Activated naive CD4-positive, alpha-beta T cell treated with anti-CD3 and anti-CD28 coated beads for 36 hours (primary cell): ENCODE measurements at regions not wholly inside any gene's neighbourhood (a gene's known extent, or its start where the extent isn't known, plus 50 kb on each side); places are given as distances from the start of the nearest gene placed in this dataset.

Experiments
- CTCF ChIA-PET: fragments of 350-600 bp; sonication (Branson Sonifier 250); formaldehyde crosslinking; loops from one replicate; lab custom pipeline; 2021; ENCODE audit warnings: antibody characterized with exemption; lab: Charles Lee
- DNase-seq: peaks from one replicate; pipeline ENCODE4 v3.0.0-alpha.2; 2020
- H3K27ac Mint-ChIP-seq: one replicate; pipeline ENCODE4 v1.8.0; 2021; ENCODE audit warnings: mild to moderate bottlenecking, mixed read lengths
- H3K27me3 Mint-ChIP-seq: one replicate; pipeline ENCODE4 v1.8.0; 2021; ENCODE audit warnings: low read depth, mixed read lengths
- H3K36me3 Mint-ChIP-seq: one replicate; pipeline ENCODE4 v1.8.0; 2021; ENCODE audit warnings: low read depth, mixed read lengths
- H3K4me1 Mint-ChIP-seq: one replicate; pipeline ENCODE4 v1.8.0; 2021; ENCODE audit warnings: low read depth, mixed read lengths
- H3K4me3 Mint-ChIP-seq: one replicate; pipeline ENCODE4 v1.8.0; 2021; ENCODE audit warnings: mild to moderate bottlenecking, moderate library complexity, mixed read lengths
- H3K9me3 Mint-ChIP-seq: one replicate; pipeline ENCODE4 v1.8.0; 2021; ENCODE audit warnings: mixed read lengths
- intact Hi-C: fragments of 100-400 bp; cut with micrococcal nuclease; formaldehyde crosslinking; loops from one replicate; pipeline ENCODE4 v1.15.1; 2023

DNA sequence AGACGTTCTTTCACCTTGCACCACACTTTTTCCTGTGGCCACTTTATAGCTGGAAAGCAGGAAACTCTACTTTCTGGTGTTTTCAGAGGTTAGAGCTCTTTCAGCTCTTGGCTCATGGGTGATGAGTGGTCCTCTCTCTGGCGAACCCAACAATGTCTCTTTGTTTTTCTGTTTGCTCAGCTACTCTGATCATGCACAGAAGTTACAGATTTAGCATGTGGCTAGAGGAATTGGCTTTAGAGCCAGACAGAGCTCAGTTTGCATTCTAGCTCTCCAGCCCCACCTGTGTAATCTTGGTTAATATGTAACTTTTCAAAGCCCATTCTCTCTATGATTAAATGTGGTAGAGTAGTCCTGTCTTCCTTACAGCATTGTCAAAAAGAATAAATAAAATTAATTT is 225.2 kb downstream of the HAPSTR1 start:
- intact Hi-C loops, result no loop called here
- Mint-ChIP-seq H3K4me3 (no peak overlapping the region), H3K9me3 (peaks cover 2% of the 10 kb centered on the region), H3K4me1 (no peaks in the 10 kb centered on the region), H3K27ac (no peak overlapping the region), H3K36me3 (no peaks in the 10 kb centered on the region), H3K27me3 (no peaks in the 10 kb centered on the region)
- no peak for DNase-seq
- CTCF ChIA-PET, result no interaction called here

DNA sequence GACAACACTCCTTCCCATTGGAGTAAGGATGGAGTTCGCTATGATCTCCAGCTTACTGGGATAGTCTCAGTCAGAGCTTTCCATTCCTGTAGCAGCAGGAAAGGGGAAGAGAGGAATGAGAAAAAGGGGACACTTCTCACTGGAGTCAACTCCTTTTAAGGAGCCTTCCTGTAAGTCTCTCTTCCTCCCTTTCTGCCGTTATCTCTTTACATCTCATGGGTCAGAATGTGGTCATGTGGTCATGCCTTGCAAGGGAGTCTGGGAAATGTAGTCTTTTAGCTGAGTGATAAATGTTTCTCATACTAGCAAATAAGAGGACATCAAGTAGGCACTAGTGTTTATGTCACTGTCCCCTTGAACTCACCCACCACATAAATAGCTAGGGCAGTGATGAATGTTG is 227.3 kb downstream of the HAPSTR1 start:
- intact Hi-C loops, result no loop called here
- Mint-ChIP-seq H3K27ac (no peak overlapping the region), H3K36me3 (no peaks in the 10 kb centered on the region), H3K4me3 (no peak overlapping the region), H3K4me1 (no peaks in the 10 kb centered on the region), H3K9me3 (no peaks in the 10 kb centered on the region), H3K27me3 (peaks cover 2% of the 10 kb centered on the region)
- CTCF ChIA-PET, result no interaction called here
- no peak for DNase-seq

DNA sequence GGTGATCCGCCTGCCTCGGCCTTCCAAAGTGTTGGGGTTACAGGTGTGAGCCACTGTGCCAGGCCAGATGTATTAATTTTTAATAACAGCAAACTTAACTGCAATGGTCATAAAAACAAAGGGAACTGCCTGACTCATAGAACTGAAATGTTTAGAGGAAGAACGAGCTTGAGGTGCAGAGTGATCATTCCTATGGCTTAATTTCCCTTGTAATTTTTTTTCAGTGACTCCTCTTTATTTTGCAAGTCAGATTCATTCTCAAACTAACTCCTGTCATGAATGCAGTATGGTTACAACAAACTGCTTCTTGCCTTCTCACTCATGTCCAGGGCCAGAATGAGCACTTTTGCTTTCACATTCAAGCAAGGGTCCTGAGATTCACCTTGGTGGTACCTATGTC is 231.3 kb downstream of the HAPSTR1 start:
- CTCF ChIA-PET, result no interaction called here
- Mint-ChIP-seq H3K36me3 (no peaks in the 10 kb centered on the region), H3K9me3 (no peaks in the 10 kb centered on the region), H3K27ac (no peak overlapping the region), H3K4me3 (no peak overlapping the region), H3K4me1 (no peaks in the 10 kb centered on the region), H3K27me3 (peaks cover 4% of the 10 kb centered on the region)
- intact Hi-C loops, result no loop called here
- DNase-seq, result no peak

DNA sequence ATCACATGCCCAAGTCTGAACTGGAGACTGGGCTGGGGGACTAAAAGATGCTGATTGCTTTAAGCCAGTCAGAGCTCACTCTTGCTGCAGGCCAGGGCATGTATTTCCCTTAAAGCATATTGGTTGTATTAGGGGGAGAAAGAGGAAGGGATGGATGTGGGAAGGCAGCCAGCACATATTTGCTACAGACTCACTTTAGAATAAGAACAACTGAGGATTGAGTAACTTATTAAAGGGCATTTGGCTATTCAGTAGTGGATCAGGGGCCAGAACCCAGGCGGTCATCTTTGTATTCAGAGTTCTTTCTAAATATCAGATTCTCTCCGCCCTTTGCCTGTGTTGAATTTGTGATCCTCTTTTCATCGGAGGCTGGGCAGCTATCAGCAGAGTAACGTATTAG is 231.7 kb downstream of the HAPSTR1 start:
- Mint-ChIP-seq H3K27ac (no peak overlapping the region), H3K4me3 (no peak overlapping the region), H3K4me1 (no peaks in the 10 kb centered on the region), H3K9me3 (no peaks in the 10 kb centered on the region), H3K36me3 (no peaks in the 10 kb centered on the region), H3K27me3 (peaks cover 7% of the 10 kb centered on the region)
- CTCF ChIA-PET, result no interaction called here
- DNase-seq, result no peak
- intact Hi-C loops, result no loop called here

DNA sequence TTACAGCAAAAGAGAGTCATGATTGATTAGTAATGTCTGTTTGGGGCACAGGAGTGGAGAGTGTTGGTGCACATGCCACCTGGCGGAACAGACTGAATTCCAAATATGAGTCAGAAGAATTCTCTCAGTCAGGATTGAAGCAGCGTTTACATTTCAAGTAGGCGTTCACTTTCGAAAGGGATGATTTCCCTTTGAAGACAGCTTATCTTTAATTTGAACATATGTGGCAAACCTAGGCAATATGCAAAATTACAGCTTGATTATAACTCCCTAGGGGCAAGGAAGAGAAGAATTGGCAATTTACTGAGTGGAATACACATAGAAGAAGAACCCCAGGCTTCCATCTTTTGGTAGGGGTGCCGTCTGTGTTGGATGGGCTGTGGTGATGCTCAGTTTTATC is 235.8 kb downstream of the HAPSTR1 start:
- H3K36me3 Mint-ChIP-seq, result no peaks in the 10 kb centered on the region
- H3K27ac Mint-ChIP-seq, result no peak overlapping the region
- peaks cover 7% of the 10 kb centered on the region for H3K27me3 Mint-ChIP-seq
- CTCF ChIA-PET, result no interaction called here
- H3K4me3 Mint-ChIP-seq, result no peak overlapping the region
- H3K9me3 Mint-ChIP-seq, result no peaks in the 10 kb centered on the region
- H3K4me1 Mint-ChIP-seq, result no peaks in the 10 kb centered on the region
- no peak for DNase-seq
- intact Hi-C loops, result no loop called here

DNA sequence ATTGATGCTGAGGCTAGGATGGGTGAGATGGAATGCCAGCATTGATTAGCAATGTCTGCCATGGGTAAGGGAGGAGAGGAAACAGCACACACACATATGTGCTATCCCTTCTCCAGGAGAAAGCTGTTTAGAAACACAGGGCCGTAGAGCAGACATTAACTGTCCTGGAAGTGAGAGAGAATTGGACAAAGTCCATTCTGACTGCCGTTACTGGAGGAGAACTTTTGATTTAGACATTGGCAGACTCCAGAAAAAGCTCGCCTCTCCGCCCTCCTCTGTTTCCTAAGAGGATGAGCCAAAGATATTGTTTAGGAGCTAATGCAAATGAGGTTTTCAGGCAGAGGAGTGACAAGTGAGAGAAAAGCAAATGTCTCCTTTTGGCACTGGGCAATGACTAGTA is 237.0 kb downstream of the HAPSTR1 start:
- Mint-ChIP-seq H3K9me3 (no peaks in the 10 kb centered on the region), H3K4me1 (no peaks in the 10 kb centered on the region), H3K27ac (no peak overlapping the region), H3K4me3 (no peak overlapping the region), H3K36me3 (no peaks in the 10 kb centered on the region), H3K27me3 (peaks cover 5% of the 10 kb centered on the region)
- intact Hi-C loops, result no loop called here
- DNase-seq, result no peak
- CTCF ChIA-PET, result no interaction called here

DNA sequence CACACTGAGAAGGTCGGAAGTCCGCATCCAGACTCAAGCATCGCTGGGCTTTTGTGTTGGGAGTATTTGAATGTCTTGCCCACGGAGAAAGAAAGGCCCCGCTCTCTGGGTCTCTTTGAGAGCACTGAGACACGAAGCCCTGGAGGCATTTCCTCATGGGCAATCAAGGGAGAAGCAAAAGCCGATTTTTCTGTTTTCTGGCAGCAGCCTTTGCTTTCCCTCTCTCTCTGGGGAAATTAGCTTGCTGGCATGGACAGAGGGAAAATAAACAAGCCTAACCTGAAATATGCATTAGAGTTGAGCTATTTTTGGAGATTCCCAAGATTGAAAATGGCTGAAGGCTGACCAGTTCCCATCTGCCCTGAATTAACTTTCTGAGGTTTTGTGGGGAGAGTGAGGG is 238.7 kb downstream of the HAPSTR1 start:
- Mint-ChIP-seq H3K27ac (no peak overlapping the region), H3K9me3 (no peaks in the 10 kb centered on the region), H3K27me3 (peaks cover 8% of the 10 kb centered on the region), H3K4me1 (no peaks in the 10 kb centered on the region), H3K4me3 (no peak overlapping the region), H3K36me3 (no peaks in the 10 kb centered on the region)
- CTCF ChIA-PET, result no interaction called here
- DNase-seq, result no peak
- intact Hi-C loops, result no loop called here

DNA sequence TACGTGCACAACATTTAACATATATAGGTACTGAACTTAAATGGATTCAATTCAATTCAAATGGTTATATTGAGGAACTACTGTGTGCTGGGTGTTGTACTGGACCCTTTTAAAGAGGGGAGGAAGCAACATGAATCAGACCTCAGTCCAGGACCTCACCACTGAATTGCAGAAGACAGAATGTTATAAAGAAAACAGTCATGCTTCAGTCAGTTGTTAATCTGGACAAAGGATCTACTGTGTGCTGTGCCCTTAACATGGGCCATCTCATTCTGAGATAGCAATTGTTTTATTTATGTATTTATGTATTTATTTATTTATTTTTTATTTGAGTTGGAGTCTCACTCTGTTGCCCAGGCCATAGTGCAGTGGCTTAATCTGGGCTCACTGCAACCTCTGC is 240.1 kb downstream of the HAPSTR1 start:
- peaks cover 8% of the 10 kb centered on the region for H3K27me3 Mint-ChIP-seq

DNA sequence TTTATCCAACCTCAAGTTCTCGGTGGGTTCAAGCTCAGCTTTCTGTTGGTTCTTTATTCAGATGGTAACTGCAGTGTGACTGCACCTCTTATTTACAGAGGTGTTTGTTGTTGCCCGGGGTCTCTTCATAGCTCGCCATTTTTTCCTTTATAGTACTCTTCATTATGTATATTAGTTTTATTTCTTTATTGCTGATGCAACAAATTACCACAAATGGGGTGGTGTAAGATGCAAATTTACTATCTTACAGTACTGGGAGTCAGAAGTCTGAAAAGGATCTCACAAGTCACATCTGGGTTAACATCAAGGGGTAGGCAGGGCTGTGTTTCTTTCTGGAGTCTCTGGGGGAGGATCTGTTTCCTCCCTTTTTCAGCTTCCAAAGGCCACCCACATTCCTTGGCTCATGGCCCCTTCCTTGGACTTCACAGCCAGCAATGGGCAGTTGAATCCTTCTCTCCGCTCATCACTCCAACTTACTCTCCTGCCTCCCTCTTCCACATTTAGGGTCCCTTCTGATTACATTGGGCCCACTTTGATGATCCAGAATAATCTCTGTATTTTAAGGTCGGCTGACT is 241.2 kb downstream of the HAPSTR1 start:
- Mint-ChIP-seq H3K27me3 (peaks cover 5% of the 10 kb centered on the region), H3K27ac (no peak overlapping the region), H3K4me1 (no peaks in the 10 kb centered on the region), H3K36me3 (no peaks in the 10 kb centered on the region), H3K4me3 (no peak overlapping the region), H3K9me3 (no peaks in the 10 kb centered on the region)
- DNase-seq, result no peak
- CTCF ChIA-PET, result no interaction called here
- intact Hi-C loops, result no loop called here

More for the DNA sequence above, 240.1 kb downstream of the HAPSTR1 start:
- Mint-ChIP-seq H3K4me1 (no peaks in the 10 kb centered on the region), H3K4me3 (no peak overlapping the region), H3K9me3 (no peaks in the 10 kb centered on the region), H3K27ac (no peak overlapping the region), H3K36me3 (no peaks in the 10 kb centered on the region)
- no peak for DNase-seq
- intact Hi-C loops, result no loop called here
- CTCF ChIA-PET, result no interaction called here

DNA sequence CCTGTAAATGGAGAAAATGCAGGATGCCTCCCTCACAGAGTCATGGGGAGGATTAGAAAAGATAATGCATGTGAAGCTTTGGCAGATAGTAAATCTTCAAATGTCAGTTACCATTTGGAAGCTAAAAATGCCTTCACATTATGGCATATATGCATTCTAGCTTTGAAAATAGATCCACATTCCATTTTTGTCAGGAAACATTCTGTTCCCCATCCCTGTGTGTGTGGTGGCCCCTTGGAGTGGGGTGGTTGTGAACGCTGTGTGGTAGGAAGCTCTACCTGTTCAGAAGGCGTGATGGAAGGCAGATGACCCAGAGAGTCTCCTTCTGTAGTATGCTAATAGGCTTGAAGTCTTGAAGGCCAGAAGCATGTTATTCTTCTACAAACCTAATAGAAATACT is 242.0 kb downstream of the HAPSTR1 start:
- Mint-ChIP-seq H3K36me3 (no peaks in the 10 kb centered on the region), H3K27ac (no peak overlapping the region), H3K27me3 (peaks cover 3% of the 10 kb centered on the region), H3K4me3 (no peak overlapping the region), H3K9me3 (no peaks in the 10 kb centered on the region), H3K4me1 (no peaks in the 10 kb centered on the region)
- CTCF ChIA-PET, result no interaction called here
- intact Hi-C loops, result no loop called here
- DNase-seq, result no peak

DNA sequence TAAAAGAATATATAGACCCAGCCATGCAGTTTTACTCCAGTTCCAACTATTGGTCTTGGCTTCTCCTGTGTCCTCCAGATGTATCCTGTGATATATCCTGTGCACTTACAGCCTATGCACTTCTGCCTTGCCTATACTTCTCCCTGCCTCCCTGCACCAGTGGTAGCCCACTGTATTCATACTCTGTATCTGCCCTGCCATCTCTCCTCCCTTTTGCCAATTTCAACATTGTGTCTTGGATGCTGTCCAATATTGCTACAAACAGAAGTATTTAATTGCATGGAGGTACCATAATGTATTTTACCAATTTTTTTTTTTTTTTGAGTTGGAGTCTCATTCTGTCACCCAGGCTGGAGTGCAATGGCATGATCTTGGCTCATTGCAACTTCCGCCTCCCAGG is 242.7 kb downstream of the HAPSTR1 start:
- Mint-ChIP-seq H3K27me3 (peaks cover 3% of the 10 kb centered on the region), H3K36me3 (no peaks in the 10 kb centered on the region), H3K4me1 (no peaks in the 10 kb centered on the region), H3K4me3 (no peak overlapping the region), H3K27ac (no peak overlapping the region), H3K9me3 (no peaks in the 10 kb centered on the region)
- intact Hi-C loops, result no loop called here
- DNase-seq, result no peak
- CTCF ChIA-PET, result no interaction called here

DNA sequence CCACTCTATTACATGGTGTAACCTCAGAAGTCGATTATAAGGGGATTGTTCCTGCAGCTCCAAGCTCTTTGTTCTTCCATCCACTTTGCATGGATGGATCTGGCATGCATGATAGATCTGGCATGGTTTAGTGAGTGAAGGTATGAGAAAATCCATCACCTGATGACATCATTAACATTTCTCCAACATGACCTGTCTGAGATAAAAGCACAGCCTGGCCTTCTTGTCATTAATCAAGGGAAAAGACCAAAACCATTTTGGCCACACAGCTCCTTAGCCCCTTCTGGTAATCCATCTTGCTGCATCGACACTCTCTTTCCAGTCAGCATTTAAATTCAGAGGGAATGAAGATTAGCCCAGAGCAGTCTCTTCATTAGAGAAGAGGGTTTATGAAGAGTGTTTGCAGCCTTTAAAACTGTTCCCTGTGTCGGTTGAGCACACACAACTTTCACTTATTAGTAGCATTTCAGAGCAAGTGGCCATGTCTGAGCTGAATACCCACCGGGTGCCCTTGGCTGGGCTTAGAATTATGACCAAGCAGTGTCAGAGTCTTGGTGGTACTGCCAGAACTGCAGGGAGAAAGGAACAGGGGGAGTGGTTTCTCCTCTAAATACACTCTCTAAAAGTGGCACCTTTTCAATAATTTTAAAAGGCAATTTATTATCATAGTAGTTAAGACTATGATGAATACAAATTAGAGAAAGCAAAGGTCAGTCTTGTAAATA is 246.0 kb downstream of the HAPSTR1 start:
- CTCF ChIA-PET, result no interaction called here
- no peak overlapping the region for H3K27ac Mint-ChIP-seq
- no peak overlapping the region for H3K4me3 Mint-ChIP-seq
- DNase-seq, result no peak
- H3K4me1 Mint-ChIP-seq, result no peaks in the 10 kb centered on the region
- H3K36me3 Mint-ChIP-seq, result no peaks in the 10 kb centered on the region
- intact Hi-C loops, result no loop called here
- peaks cover 3% of the 10 kb centered on the region for H3K27me3 Mint-ChIP-seq
- no peaks in the 10 kb centered on the region for H3K9me3 Mint-ChIP-seq

DNA sequence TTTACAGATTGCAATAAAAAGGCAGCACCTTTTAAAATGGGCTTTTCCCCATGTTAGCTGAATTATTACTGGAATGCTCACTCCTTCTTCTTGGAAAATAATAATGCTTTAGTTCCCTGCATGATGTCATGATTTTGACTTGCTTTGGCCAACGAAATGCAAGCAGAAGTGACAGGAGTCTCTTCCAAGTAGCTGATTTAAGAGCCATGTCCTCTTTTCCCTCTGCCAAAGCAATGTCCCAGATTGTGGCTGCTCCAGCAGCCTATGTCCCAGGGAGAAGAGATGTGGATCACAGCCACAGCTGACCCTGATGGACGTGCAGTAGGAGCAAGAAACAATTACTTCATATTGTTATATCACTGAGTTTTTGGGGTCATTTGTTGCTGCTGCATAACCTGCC is 246.6 kb downstream of the HAPSTR1 start:
- intact Hi-C loops, result no loop called here
- peaks cover 3% of the 10 kb centered on the region for H3K27me3 Mint-ChIP-seq
- DNase-seq, result no peak
- no peak overlapping the region for H3K4me3 Mint-ChIP-seq
- H3K27ac Mint-ChIP-seq, result no peak overlapping the region
- CTCF ChIA-PET, result no interaction called here
- no peaks in the 10 kb centered on the region for H3K9me3 Mint-ChIP-seq
- no peaks in the 10 kb centered on the region for H3K4me1 Mint-ChIP-seq
- no peaks in the 10 kb centered on the region for H3K36me3 Mint-ChIP-seq
